SK-N-SH (cell line): ENCODE measurements at regions not wholly inside any gene's neighbourhood (a gene's known extent, or its start where the extent isn't known, plus 50 kb on each side); places are given as distances from the start of the nearest gene placed in this dataset.

Experiments
- CTCF ChIP-seq: fragments of 200-600 bp; sonication (generic); IDR thresholded peaks from 2 replicates; pipeline ENCODE4 v1.6.1; 2017; ENCODE audit warnings: antibody characterized with exemption, mild to moderate bottlenecking, moderate library complexity
- EZH2phosphoT487 ChIP-seq: fragments of 200-600 bp; sonication (generic); IDR thresholded peaks from 2 replicates; pipeline ENCODE4 v1.6.1; 2017; ENCODE audit warnings: low read depth, mixed run types, mild to moderate bottlenecking, antibody characterized with exemption, moderate library complexity, borderline replicate concordance
- FOSL2 ChIP-seq: IDR thresholded peaks from 2 replicates; pipeline ENCODE4 v1.4.0; 2012; ENCODE audit warnings: low read depth, mild to moderate bottlenecking, moderate library complexity, borderline replicate concordance
- FOXJ3 ChIP-seq: sonication (generic); formaldehyde crosslinking; IDR thresholded peaks from 2 replicates; pipeline ENCODE4 v1.5.1; 2020; ENCODE audit warnings: mild to moderate bottlenecking, missing genetic modification reagents
- FOXM1 ChIP-seq: IDR thresholded peaks from 2 replicates; pipeline ENCODE4 v1.4.0; 2012; ENCODE audit warnings: low read depth, mild to moderate bottlenecking
- IRF3 ChIP-seq: fragments of 150-350 bp; IDR thresholded peaks from 2 replicates; pipeline ENCODE4 v1.6.1; 2016; ENCODE audit warnings: mild to moderate bottlenecking, low read depth, low read length
- JUND ChIP-seq: IDR thresholded peaks from 2 replicates; pipeline ENCODE4 v1.4.0; 2012
- MXI1 ChIP-seq: IDR thresholded peaks from 2 replicates; pipeline ENCODE4 v1.6.1; 2012; ENCODE audit warnings: mild to moderate bottlenecking, low read depth, low read length, improper control_type of control experiment
- POLR2AphosphoS5 ChIP-seq: IDR thresholded peaks from 2 replicates; pipeline ENCODE4 v1.6.1; 2012; ENCODE audit warnings: low read depth, low read length
- REST ChIP-seq: IDR thresholded peaks from 2 replicates; pipeline ENCODE4 v1.6.1; 2012; ENCODE audit warnings: mild to moderate bottlenecking, low read depth, low read length, moderate library complexity
- SMC3 ChIP-seq: IDR thresholded peaks from 2 replicates; pipeline ENCODE4 v1.6.1; 2012; ENCODE audit warnings: low read depth, low read length, improper control_type of control experiment
- TAF1 ChIP-seq: IDR thresholded peaks from 2 replicates; pipeline ENCODE4 v1.6.1; 2012; ENCODE audit warnings: low read depth, mild to moderate bottlenecking, low read length, moderate library complexity, borderline replicate concordance
- USF2 ChIP-seq: fragments of 150-350 bp; IDR thresholded peaks from 2 replicates; pipeline ENCODE4 v1.6.1; 2017; ENCODE audit warnings: antibody characterized with exemption, low read length, low read depth, borderline replicate concordance
- ZBTB33 ChIP-seq: IDR thresholded peaks from 2 replicates; pipeline ENCODE4 v1.4.0; 2012; ENCODE audit warnings: low read depth, borderline replicate concordance

GRCh38 chr7:116310141-116310540 lies 99.8 kb downstream of the TES start:
- no peak for TF ChIP-seq CTCF
- no peak for TF ChIP-seq FOSL2
- TF ChIP-seq USF2 = no peak
- TF ChIP-seq JUND = no peak
- no peak for TF ChIP-seq EZH2phosphoT487
- TF ChIP-seq MXI1 = no peak
- TF ChIP-seq IRF3 = no peak
- no peak for TF ChIP-seq POLR2AphosphoS5
- no peak for TF ChIP-seq REST
- no peak for TF ChIP-seq FOXM1
- no peak for TF ChIP-seq FOXJ3 (CRISPR knock-in tag)
- TF ChIP-seq TAF1 = no peak
- no peak for TF ChIP-seq ZBTB33
- TF ChIP-seq SMC3 = no peak
